ENCODE measurements at regions not wholly inside any gene's neighbourhood (a gene's known extent, or its start where the extent isn't known, plus 50 kb on each side); places are given as distances from the start of the nearest gene placed in this dataset.
"Not testable (repeated sequence)": the region's sequence is repeated elsewhere in the genome, so short reads cannot be mapped to it uniquely, and the experiment has no call there.

DNA sequence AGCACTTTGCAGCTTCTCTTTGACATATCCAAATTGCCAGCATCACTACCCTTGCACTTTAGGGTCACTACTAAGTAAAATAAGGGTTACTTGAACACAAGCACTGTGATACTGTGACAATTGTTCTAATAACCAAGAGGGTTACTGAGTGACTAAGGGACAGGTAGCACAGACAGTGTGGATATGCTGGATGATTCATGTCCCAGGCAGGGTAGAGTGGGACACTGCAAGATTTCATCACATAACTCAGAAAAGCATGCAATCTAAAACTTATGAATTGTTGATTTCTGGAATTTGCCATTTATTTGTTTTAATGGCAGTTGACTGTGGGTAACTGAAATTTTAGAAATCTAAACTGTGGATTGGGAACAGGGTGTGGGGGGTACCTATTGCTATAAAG is 218.8 kb downstream of the KITLG start:
- no peaks in the 10 kb centered on the region for H3K4me1 Mint-ChIP-seq
- ATAC-seq (no peak), DNase-seq (no peak)
- no peak overlapping the region for H3K27ac Mint-ChIP-seq
- no peaks in the 10 kb centered on the region for H3K36me3 Mint-ChIP-seq
- H3K4me3 Mint-ChIP-seq = no peak overlapping the region
- peaks cover 12% of the 10 kb centered on the region for H3K27me3 Mint-ChIP-seq
- peaks cover 2% of the 10 kb centered on the region for H3K9me3 Mint-ChIP-seq (ENCODE audit: low read depth)
- CTCF ChIA-PET = no interaction called here

DNA sequence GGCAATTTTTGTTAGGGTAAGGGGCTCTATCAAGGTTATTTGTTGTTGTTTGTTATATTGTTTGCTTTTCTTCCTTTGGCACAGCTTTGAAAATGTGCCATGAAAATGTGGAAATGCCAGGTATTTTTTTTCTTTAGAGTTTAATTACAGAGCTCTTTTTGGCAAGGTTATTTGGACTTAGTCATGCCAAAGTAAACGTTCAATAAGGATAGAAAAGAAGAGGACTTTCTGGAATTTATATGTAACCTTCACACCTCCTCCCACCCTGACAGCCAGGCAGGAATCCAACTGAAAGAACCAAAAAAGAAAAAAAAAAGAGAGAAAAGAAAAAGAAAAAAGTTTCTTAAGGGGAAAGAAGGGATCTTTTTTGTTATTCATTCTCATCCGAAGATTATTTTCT is 217.8 kb downstream of the KITLG start:
- ATAC-seq (no peak), DNase-seq (no peak)
- CTCF ChIA-PET = no interaction called here
- Mint-ChIP-seq H3K27ac (no peak overlapping the region), H3K36me3 (no peaks in the 10 kb centered on the region), H3K9me3 (ENCODE audit: low read depth) (peaks cover 2% of the 10 kb centered on the region), H3K4me1 (no peaks in the 10 kb centered on the region), H3K4me3 (no peak overlapping the region), H3K27me3 (peaks cover 12% of the 10 kb centered on the region)

DNA sequence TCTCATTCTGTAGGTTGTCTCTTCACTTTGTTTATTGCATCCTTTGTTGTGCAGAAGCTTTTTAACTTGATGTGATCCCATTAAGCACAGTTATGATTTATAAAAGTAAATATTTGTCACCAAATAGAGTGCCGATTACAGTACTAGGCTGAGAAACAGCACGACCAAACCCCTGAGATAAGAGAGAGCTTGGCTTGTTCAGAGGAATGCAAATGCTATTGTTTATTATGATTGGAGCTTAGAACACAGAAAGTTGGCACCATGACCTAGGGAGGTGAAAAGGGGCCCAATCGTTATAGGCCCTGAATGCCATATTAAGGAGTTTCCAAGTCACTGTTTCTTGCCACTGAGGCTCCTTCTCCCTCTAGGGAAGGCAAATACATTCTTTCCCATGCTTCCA is 214.9 kb downstream of the KITLG start:
- H3K4me3 Mint-ChIP-seq = no peak overlapping the region
- peaks cover 12% of the 10 kb centered on the region for H3K27me3 Mint-ChIP-seq
- no peaks in the 10 kb centered on the region for H3K36me3 Mint-ChIP-seq
- H3K4me1 Mint-ChIP-seq = no peaks in the 10 kb centered on the region
- ATAC-seq = no peak
- DNase-seq = no peak
- H3K9me3 Mint-ChIP-seq (ENCODE audit: low read depth) = no peaks in the 10 kb centered on the region
- CTCF ChIA-PET = no interaction called here
- H3K27ac Mint-ChIP-seq = no peak overlapping the region

DNA sequence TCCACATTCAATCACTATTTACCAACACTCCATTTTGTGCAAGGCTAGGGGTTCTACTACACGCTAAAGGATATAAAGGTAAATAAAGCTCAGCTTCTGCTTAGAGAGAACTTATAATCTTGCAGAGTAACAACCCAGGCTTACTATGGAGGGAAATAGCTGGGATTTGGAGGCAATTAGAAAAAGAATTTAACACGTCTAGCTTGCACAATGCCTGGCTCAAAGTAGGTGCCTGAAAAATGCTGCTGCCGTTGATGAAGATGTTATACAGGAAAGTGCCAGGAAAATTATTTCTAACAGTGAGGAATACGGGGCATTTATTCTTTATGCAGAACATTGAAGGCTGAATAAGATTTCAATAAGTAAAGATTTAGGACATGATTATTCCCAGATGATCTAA is 214.2 kb downstream of the KITLG start:
- no peak overlapping the region for H3K4me3 Mint-ChIP-seq
- CTCF ChIA-PET = no interaction called here
- no peaks in the 10 kb centered on the region for H3K9me3 Mint-ChIP-seq (ENCODE audit: low read depth)
- DNase-seq = no peak
- no peaks in the 10 kb centered on the region for H3K4me1 Mint-ChIP-seq
- no peaks in the 10 kb centered on the region for H3K36me3 Mint-ChIP-seq
- ATAC-seq = no peak
- H3K27ac Mint-ChIP-seq = no peak overlapping the region
- peaks cover 12% of the 10 kb centered on the region for H3K27me3 Mint-ChIP-seq

DNA sequence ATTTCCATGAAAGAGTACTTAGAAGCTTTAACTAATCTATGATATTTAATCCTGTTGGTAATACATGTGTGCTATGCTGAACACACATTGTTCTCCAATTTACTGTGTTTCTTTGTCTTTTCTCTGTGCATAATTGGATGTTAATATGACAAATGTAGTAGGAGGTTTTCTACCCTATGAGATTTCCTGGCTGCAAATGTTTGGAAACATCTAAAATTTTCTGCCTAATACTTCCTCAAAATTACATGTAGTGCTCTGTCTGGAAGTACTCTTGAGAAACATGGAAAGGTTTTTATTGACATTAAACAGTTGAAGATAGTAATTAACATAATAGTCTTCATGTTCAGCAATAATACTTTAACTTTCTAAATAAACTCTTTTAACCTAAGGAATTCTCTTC is 213.0 kb downstream of the KITLG start:
- CTCF ChIA-PET = no interaction called here
- DNase-seq = no peak
- Mint-ChIP-seq H3K27me3 (peaks cover 9% of the 10 kb centered on the region), H3K36me3 (no peaks in the 10 kb centered on the region), H3K9me3 (ENCODE audit: low read depth) (no peaks in the 10 kb centered on the region), H3K27ac (no peak overlapping the region), H3K4me3 (no peak overlapping the region), H3K4me1 (no peaks in the 10 kb centered on the region)
- no peak for ATAC-seq

DNA sequence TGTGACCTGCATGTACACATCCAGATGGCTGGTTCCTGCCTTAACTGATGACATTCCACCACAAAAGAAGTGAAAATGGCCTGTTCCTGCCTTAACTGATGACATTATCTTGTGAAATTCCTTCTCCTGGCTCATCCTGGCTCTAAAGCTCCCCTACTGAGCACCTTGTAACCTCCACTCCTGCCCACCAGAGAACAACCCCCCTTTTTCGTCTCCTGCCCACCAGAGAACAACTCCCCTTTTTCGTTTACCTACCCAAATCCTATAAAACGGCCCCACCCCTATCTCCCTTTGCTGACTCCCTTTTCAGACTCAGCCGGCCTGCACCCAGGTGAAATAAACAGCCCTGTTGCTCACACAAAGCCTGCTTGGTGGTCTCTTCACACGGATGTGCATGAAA is 212.2 kb downstream of the KITLG start:
- H3K27me3 Mint-ChIP-seq; CTCF ChIA-PET; H3K9me3 Mint-ChIP-seq (ENCODE audit: low read depth); ATAC-seq; H3K4me1 Mint-ChIP-seq; DNase-seq; H3K36me3 Mint-ChIP-seq; H3K27ac Mint-ChIP-seq; H3K4me3 Mint-ChIP-seq: not testable (repeated sequence)

DNA sequence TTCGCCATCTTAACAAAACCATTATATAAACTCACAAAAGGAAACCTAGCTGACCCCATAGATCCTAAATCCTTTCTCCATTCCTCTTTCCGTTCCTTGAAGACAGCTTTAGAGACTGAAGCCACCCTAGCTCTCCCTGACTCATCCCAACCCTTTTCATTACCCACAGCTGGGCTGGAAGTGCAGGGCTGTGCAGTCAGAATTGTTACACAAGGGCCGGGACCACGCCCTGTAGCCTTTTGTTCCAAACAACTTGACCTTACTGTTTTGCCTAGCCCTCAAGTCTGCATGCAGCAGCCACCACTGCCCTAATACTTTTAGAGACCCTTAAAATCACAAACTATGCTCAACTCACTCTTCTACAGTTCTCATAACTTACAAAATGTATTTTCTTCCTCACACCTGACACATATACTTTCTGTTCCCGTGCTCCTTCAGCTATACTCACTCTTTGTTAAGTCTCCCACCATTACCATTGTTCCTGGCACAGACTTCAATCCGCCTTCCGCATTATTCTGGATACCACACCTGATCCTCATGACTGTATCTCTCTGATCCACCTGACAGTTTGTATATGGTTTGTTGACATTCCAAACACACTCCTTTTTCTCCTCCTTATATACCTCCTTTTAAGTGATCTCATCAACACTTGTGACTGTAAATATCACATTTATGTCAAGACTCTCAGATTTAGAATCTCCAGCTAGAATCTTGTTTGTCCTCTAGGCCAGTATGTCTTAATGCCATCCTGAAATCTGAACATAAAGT is 208.7 kb downstream of the KITLG start:
- no peaks in the 10 kb centered on the region for H3K36me3 Mint-ChIP-seq
- H3K27me3 Mint-ChIP-seq = no peaks in the 10 kb centered on the region
- H3K27ac Mint-ChIP-seq = no peak overlapping the region
- CTCF ChIA-PET = no interaction called here
- DNase-seq (no peak), ATAC-seq (no peak)
- no peak overlapping the region for H3K4me3 Mint-ChIP-seq
- no peaks in the 10 kb centered on the region for H3K4me1 Mint-ChIP-seq
- no peaks in the 10 kb centered on the region for H3K9me3 Mint-ChIP-seq (ENCODE audit: low read depth)

DNA sequence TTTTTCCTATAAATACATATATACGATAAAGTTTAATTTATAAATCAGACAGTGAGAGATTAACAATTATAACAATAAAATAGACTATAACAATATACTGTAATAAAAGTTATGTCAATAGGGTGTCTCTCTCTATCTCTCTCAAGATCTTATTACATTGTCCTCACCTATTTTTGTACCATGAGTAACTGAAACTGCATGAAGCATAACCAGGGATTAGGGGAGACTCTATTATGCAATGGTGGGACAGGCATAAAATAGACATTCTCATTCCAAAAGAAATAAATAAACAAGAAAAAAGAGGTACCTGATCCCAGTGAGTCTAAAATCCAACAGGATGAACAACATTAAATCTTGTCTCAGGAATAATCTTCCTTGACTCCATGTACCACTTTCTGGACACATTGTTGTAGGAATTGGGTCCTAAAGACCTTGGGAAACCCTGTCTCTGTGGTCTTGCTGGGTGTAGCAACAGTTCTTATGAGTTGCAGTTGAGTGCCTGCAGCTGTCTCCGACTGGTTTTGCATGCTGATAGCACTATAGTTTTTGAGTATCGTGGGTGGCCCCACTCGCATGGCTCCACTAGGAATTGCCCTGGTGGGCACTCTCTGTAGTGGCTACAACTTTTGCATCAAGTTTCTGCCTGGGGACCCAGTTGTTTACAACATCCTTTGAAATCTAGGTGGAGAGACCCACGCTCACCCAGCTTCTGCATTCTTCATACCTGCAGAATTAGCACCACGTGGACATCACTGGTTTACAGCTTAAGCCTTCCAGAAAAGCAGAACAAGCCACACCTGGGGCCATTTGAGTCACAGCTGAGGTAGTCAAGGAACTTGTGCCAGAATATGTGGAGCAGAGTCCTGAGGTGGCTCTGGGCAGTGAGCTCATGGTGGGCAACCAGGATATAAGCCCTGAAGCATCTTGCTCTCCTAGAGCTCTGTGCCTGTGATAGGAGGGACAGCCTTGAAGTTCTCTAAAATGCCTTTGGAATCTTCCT is 204.7 kb downstream of the KITLG start:
- H3K4me1 Mint-ChIP-seq = no peaks in the 10 kb centered on the region
- no peaks in the 10 kb centered on the region for H3K36me3 Mint-ChIP-seq
- CTCF ChIA-PET = no interaction called here

DNA sequence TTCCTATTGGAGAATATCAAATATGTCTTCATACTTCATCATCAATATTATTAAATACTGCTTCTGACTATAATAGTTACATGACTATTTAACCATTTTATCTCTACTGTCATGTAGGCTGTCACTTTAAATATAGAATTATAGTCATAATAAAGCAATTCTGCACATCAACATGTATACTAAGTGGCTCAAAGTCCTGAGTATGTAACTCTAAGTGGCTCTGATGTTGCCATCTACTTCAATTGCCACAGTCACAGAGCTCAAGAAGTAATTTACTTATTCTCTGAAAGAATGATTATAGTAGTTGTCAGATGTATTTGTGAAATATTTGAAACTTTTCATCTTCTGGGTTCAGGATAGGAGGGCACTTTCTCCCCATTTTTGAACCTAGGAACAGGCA is 202.3 kb downstream of the KITLG start:
- H3K27me3 Mint-ChIP-seq = peaks cover 4% of the 10 kb centered on the region
- no peak overlapping the region for H3K4me3 Mint-ChIP-seq
- DNase-seq = no peak
- H3K36me3 Mint-ChIP-seq = no peaks in the 10 kb centered on the region
- no peaks in the 10 kb centered on the region for H3K9me3 Mint-ChIP-seq (ENCODE audit: low read depth)
- no peak overlapping the region for H3K27ac Mint-ChIP-seq
- CTCF ChIA-PET = no interaction called here
- ATAC-seq = no peak
- no peaks in the 10 kb centered on the region for H3K4me1 Mint-ChIP-seq

More for the DNA sequence above, 204.7 kb downstream of the KITLG start:
- Mint-ChIP-seq H3K27ac (no peak overlapping the region), H3K4me3 (no peak overlapping the region), H3K27me3 (no peaks in the 10 kb centered on the region), H3K9me3 (ENCODE audit: low read depth) (no peaks in the 10 kb centered on the region)
- ATAC-seq (no peak), DNase-seq (no peak)

DNA sequence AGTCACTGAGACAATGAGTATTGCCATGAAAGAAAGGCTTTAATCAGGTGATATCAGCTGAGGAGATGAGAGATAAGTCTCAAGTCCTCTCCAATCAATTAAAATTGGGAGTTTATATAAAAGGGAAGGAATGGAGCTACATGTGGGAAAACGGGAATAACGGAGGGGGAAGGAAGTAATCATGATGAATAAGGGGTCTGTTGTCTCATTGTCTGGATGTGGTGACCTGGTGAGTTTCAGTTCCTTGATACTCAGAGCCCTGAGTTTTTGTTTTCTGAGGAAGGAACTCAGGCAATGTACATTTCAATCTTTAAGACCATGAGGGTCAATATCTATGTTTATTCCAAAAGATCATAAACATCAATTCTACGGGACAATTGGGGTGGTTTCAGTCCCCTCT is 198.8 kb downstream of the KITLG start:
- Mint-ChIP-seq H3K9me3 (ENCODE audit: low read depth) (no peaks in the 10 kb centered on the region), H3K27ac (no peak overlapping the region), H3K4me3 (no peak overlapping the region), H3K27me3 (peaks cover 4% of the 10 kb centered on the region), H3K36me3 (no peaks in the 10 kb centered on the region), H3K4me1 (no peaks in the 10 kb centered on the region)
- ATAC-seq (no peak), DNase-seq (no peak)
- CTCF ChIA-PET = no interaction called here

DNA sequence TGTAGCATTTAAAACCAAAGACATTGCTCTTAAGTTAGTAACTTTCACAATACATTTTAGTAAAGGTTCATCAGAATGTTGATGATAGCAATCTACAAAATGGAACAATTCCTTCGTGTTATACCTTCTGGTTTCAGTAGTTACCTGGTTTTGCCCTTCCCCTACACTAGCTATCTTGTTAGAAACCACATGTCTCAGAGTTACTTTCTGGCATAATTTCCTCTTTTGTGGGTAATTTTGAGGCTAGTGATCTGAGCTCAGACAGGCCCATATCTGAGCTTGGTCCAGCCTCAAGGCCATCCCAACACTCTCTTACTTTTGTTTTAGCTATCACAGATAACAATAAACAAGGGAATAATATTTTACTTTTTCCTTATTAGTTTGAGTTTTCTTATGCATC is 196.9 kb downstream of the KITLG start:
- Mint-ChIP-seq H3K27me3 (peaks cover 9% of the 10 kb centered on the region), H3K9me3 (ENCODE audit: low read depth) (no peaks in the 10 kb centered on the region), H3K36me3 (no peaks in the 10 kb centered on the region), H3K4me3 (no peak overlapping the region), H3K4me1 (no peaks in the 10 kb centered on the region), H3K27ac (no peak overlapping the region)
- DNase-seq (no peak), ATAC-seq (no peak)
- CTCF ChIA-PET = no interaction called here

DNA sequence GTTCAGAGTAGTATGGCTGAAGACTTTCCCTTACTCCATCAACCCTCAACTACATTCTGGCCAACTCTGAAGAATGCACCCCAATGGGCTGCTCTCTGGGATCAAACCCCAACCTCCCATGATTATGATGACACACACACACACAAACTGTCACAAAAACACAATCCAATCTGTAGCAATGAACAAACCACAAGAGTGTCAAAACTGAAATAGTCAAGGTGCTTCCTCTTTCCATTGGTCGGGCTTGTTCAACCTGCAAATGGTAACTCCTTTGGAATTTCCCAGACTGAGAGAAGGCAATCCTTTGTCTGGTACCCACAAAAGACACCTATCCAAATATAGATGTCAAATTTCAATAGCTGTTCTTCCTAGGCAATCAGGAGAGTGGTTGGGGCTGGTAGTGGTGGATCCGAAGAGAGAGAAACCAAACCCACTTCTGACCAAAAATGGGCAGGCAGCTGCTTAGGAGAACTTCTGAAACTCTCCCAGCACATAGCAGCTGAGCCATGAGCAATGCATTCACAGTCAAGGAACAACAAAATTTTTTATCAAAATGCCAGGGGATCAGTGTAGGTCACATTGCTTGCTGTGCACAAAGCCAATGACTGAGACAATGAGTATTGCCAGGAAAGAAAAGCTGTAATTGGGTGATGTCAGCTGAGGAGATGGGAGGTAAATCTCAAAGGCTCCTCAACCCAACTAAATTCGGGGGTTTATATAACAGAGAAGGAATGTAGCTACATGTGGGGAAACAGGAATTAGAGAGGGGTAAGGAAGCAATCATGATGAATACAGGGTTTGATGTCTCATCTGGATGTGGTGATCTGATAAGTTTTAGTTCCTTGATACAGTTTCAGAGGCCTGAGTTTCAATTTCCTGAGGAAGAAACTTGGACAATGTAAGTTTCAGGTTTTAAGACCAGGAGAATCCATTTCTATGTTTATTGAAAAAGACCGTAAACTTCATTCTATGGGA is 191.4 kb downstream of the KITLG start:
- CTCF ChIA-PET = no interaction called here
- ATAC-seq = no peak
- Mint-ChIP-seq H3K4me3 (no peak overlapping the region), H3K27ac (no peak overlapping the region), H3K27me3 (peaks cover 5% of the 10 kb centered on the region), H3K4me1 (peaks cover 3% of the 10 kb centered on the region), H3K9me3 (ENCODE audit: low read depth) (no peaks in the 10 kb centered on the region), H3K36me3 (no peaks in the 10 kb centered on the region)
- no peak for DNase-seq

DNA sequence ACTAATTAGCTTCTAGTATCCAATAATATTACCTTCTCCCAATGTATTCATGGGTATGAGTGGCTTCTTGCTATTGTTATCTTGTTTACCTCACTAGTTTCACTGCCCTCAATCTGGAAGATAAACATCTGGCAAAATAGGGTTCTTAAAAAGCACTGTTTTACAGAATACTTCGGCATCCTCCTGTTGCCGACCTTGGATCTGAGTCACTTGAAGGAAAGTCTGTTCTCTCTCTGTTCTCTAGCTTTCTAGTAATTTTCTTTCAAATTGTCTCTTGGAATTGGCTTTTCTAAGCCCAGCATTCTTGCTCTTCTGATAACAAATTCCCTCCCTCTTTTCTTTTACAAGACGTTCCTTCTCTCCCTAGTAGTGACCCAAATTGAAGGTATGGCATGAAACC is 189.5 kb downstream of the KITLG start:
- Mint-ChIP-seq H3K27ac (no peak overlapping the region), H3K4me1 (peaks cover 3% of the 10 kb centered on the region), H3K27me3 (peaks cover 5% of the 10 kb centered on the region), H3K4me3 (no peak overlapping the region), H3K9me3 (ENCODE audit: low read depth) (no peaks in the 10 kb centered on the region), H3K36me3 (no peaks in the 10 kb centered on the region)
- CTCF ChIA-PET = no interaction called here
- DNase-seq (no peak), ATAC-seq (no peak)
